ENCODE measurements at regions not wholly inside any gene's neighbourhood (a gene's known extent, or its start where the extent isn't known, plus 50 kb on each side); places are given as distances from the start of the nearest gene placed in this dataset.

DNA sequence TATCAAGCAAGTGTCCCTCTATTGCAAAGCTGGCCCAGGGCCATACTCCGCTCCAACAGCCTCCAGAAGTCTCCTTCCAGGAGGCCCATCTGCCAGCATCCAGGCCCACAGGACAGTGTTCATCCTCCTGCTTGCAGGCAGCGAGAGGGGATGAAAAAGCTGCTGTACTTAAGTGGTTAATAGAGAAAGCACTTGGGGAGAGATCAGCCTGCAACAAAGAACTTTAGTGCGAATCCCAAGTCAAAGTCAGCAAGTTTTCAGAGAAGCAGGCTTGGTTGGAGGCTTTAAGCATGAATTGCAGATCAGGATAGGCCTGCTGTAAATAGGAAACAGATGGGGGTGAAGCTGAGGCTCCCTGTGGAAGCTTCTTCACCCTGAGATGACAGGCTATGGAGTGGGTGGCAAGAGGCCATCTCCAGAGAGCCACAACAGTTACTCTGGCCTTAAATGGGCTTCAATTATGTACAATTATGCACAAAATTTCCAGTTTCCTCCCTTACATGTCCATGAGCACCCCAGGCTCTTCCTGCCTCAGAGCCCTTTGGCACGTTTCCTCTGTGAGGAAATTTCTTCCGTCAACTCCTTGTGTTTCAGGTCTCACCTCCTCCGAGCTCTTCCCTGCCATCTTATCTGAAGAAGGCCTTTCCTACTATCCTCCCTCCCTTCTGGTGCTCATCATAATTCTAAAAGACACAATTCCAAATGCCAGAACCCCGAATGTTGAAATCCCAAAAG is 98.0 kb upstream of the NR3C1 start:
- TF ChIP-seq, protein P1, sequence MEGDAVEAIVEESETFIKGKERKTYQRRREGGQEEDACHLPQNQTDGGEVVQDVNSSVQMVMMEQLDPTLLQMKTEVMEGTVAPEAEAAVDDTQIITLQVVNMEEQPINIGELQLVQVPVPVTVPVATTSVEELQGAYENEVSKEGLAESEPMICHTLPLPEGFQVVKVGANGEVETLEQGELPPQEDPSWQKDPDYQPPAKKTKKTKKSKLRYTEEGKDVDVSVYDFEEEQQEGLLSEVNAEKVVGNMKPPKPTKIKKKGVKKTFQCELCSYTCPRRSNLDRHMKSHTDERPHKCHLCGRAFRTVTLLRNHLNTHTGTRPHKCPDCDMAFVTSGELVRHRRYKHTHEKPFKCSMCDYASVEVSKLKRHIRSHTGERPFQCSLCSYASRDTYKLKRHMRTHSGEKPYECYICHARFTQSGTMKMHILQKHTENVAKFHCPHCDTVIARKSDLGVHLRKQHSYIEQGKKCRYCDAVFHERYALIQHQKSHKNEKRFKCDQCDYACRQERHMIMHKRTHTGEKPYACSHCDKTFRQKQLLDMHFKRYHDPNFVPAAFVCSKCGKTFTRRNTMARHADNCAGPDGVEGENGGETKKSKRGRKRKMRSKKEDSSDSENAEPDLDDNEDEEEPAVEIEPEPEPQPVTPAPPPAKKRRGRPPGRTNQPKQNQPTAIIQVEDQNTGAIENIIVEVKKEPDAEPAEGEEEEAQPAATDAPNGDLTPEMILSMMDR (optimal IDR thresholded peaks at IDR 0.05 in 1 of 3, IDR thresholded peaks at IDR 0.05 in 1 of 3, conservative IDR thresholded peaks at IDR 0.05 in 1 of 3; ENCODE audit: extremely low read depth in 1 of 3, insufficient read depth in 2 of 3, low read length in 3 of 3), result no peak
- no peak for TF ChIP-seq EZH2 (IDR thresholded peaks at IDR 0.05; ENCODE audit: low read length)
